Heart left ventricle (tissue), 13 donors: ENCODE measurements at regions not wholly inside any gene's neighbourhood (a gene's known extent, or its start where the extent isn't known, plus 50 kb on each side); places are given as distances from the start of the nearest gene placed in this dataset.

Experiments used
- POLR2A ChIP-seq, 2 donors: fragments of 450-650 bp; IDR thresholded peaks; one replicate each; pipeline ENCODE4 v1.6.1; 2017; ENCODE audit warnings: antibody characterized with exemption in 2 of 2, mild to moderate bottlenecking in 2 of 2, moderate library complexity in 2 of 2
- TF ChIP-seq, protein P1 (sequence below), 12 donors: fragments of 200-600 bp; sonication (generic) in 4 of 12; IDR thresholded peaks; one replicate each; pipeline versions ENCODE4 v1.5.0 to v1.8.0; 2018 to 2022; ENCODE audit warnings: antibody characterized with exemption in 12 of 12, mild to moderate bottlenecking in 5 of 12
- donor health status: ischemic (EF 13 %, LVEDD 7.1; RV severe dilation, severe dysfunction).
- donor health status: DM: no; HTN: yes; CAD: no.
- donor health status: DM: no; HTN: no; CAD: no.
- donor health status: ischemic (EF 25% LVEDD 6.9; RV normal size, moderate dysfunction).
- donor health status: ischemic (EF 25% LVEDD 5.7; RV mildly dilated, moderate dysfunction).
- donor health status: ischemic (EF 35%, LVEDD 5.7; RV mildly dilated, moderate dysfunction).
- donor health status: nonischemic (EF 11% LVEDD 7.7; RV severe dilation, severe dysfunction).
- donor health status: DM: yes; HTN: yes; CAD: no.
- donor health status: PGD.
- donor health status: ischemic (EF 29% LVEDD 5.4; RV normal size, mild dysfunction).
- donor health status: nonischemic (EF 23%, LVEDD 6.1; RV moderate dilation, normal function).

DNA sequence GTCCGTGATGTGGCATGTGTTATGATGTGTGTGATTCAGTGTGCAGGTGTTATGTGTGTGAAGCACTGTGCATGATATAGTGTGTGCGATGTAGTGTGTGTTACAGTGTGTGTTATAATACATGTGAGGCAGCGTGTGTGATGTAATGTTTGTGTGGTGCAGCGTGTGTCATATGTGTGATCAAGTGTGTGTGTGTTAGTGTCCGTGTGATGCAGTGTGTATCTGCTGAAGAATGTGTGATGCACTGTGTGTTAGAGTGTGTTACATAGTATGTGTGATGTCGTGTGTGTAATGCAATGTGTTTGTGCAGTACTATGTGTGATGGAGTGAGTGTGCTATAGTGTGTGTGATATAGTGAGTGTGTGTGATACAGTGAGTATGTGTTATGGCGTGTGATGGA lies 182.8 kb upstream of the SOX11 start:
- TF ChIP-seq, protein P1, sequence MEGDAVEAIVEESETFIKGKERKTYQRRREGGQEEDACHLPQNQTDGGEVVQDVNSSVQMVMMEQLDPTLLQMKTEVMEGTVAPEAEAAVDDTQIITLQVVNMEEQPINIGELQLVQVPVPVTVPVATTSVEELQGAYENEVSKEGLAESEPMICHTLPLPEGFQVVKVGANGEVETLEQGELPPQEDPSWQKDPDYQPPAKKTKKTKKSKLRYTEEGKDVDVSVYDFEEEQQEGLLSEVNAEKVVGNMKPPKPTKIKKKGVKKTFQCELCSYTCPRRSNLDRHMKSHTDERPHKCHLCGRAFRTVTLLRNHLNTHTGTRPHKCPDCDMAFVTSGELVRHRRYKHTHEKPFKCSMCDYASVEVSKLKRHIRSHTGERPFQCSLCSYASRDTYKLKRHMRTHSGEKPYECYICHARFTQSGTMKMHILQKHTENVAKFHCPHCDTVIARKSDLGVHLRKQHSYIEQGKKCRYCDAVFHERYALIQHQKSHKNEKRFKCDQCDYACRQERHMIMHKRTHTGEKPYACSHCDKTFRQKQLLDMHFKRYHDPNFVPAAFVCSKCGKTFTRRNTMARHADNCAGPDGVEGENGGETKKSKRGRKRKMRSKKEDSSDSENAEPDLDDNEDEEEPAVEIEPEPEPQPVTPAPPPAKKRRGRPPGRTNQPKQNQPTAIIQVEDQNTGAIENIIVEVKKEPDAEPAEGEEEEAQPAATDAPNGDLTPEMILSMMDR (IDR thresholded peaks at IDR 0.05): no peak
- TF ChIP-seq POLR2A (IDR thresholded peaks at IDR 0.05): no peak
